ENCODE measurements at regions not wholly inside any gene's neighbourhood (a gene's known extent, or its start where the extent isn't known, plus 50 kb on each side); places are given as distances from the start of the nearest gene placed in this dataset.
A peak's percentile ranks its signal among the peaks of the same experiment; 100 is the strongest.

GRCh38 chr5:54927097-54927746, 58.2 kb downstream of the ESM1 start:
- no peak for DNase-seq

DNA sequence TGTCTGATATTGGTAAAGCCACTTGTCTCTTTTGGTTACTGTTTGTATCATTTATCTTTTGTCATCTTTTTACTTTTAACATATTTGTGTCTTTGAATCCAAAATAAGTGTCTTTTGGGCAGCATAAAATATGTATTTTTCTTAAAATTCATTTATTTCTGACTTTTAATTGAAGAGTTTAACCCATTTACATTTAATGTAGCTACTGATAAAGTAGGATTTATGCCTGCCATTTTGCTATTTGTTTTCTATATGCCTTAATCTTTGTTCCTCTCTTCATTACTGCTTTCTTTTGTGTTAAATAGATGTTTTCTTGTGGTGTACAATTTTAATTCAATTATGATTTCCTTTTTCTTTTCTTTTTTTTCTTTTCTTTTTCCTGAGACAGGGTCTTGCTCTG, 60.9 kb downstream of the ESM1 start:
- DNase-seq = no peak

DNA sequence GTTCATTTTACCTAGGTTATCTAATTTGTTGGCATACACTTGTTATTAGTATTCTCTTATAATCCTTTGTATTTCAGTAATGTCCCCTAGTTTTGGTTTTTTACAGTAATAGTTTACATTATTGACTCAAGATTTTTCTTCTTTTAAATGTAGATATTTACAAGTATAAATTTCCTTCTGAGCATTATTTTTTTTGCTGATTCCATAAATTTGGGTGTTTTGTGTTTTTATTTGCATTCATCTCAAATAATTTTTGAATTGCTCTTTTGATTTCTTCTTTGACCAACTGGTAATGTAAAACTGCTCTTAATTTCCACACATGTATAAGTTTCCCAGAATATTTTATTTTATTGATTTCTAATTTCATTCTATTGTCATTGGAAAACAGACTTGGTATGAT, 68.1 kb downstream of the ESM1 start:
- DNase-seq = no peak

DNA sequence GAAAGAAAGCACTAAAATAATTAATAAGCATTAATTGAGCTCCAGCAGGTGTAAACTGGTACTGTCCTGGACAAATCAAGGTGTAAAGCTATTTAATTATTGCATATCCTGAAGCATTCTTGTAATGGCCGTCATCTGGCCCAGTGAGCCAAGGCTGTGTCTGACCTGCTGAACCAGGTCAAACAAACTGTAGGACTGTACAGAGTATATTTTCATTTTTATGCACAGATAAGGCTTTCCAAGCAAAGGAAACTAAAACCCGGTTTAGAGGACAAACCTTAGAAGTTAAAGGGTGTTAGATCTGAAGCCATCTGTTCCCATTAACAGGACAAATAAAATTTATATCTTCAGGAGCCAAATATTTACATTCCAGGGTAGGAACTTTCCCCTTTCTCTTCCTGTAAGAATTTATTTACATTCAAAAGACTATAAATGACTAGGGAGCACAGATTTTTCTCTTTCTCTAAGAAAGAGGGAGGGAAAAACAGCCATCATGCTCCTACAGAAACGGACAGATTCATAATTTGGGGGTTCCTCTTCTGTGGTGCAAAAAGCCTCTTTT, 69.8 kb downstream of the ESM1 start:
- no peak for DNase-seq

DNA sequence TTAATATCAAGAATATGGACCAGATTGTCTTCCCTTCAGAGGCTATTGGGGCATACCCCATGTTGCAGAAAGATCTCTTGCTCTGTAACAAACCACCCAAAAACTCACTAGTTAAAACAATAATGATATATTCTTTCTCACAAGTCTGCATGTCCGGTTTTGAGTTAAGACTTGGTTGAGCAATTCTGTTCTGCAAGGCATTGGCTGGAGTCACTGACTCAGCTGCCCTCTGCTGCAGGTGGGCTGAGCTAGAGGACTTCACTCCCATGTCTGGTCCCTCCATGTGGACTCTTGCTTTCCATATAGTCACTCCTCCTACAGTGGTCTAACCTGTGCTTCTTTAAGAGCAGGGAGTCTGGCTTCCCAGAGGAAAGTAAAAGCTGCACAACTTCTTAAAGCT, 73.4 kb downstream of the ESM1 start:
- no peak for DNase-seq

DNA sequence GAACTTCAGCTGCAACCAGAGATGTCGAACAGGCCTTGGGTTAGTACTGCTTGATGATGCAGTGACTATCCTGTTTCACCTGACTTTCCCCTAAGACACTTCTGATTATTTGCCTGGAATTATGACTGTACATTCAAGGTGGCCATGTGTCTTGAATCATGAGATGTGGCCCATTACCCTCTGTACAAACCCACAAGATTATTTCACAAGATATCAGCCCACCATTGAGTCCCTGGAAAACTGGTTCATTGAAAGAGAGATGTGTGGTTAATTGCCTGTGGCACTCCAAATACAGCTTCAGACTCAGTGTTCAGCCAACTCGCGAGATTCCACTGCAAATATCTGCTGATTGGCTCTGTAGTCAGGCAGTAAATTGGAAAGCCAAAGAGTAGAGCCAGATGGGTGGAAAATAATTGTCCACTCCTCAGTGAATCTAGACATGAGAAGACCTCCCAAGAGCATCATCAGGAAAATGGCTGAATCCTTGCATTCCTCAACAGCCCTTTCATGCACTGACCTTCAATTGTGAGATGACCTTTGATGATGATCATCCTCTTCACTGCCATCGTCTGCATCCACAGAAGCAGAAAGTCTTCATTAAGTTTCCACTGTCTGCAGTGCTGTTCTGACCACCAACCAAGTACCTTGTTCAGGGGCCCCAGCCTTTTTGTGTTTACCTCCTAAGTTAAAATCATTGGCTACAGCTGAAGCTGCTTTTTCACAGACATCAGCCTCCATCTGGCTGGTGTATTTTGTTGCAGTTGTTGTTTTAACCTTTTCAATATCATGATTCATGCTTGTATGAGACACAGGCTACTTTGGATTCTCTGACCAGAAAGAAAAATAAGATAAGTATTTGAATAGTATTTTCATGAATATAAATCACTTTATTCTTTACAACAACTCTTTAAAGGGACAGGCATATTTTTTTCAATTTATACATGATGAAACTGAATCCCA, 75.2 kb downstream of the ESM1 start:
- DNase-seq = peak; percentile 56

DNA sequence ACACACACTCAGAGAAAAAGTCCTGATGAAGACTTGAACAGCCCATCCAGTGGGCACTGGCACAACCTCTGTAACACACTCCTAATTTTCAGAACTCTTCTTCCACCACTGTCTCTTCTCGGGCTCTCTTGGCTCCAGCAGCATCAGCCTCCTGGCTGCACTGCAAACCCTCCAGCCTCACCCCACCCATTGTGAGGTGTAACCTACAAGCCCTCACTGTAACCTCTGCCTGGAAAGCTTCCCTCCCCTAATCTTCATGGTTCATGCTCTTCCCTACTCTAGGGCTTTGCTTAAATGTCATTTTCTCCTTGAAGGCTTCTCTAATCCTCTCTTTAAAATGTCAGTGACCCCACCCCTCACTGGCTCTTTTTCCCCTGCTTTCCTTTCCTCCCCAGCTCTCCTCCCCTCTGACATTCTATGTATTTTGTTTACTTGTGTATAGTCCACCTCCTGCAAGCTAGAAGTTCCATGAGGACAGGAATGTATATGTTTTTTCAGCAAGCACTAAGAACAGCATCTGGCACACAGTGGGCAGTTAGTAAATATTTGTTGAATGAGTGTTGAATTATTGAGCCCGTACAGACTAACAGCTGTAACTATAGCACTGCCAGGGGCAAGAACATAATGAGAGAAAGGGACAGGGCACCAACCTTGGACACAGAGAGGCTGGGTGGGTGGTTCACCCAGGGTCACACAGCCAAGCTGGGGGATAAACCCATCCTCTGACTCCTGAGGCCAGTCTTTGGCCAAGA, 76.4 kb downstream of the ESM1 start:
- no peak for DNase-seq

GRCh38 chr5:54905942-54906537, 79.4 kb downstream of the ESM1 start:
- DNase-seq = peak; percentile 61

GRCh38 chr5:54905246-54905795, 80.1 kb downstream of the ESM1 start:
- no peak for DNase-seq

GRCh38 chr5:54904425-54904824, 81.0 kb downstream of the ESM1 start:
- DNase-seq = peak; percentile 69

DNA sequence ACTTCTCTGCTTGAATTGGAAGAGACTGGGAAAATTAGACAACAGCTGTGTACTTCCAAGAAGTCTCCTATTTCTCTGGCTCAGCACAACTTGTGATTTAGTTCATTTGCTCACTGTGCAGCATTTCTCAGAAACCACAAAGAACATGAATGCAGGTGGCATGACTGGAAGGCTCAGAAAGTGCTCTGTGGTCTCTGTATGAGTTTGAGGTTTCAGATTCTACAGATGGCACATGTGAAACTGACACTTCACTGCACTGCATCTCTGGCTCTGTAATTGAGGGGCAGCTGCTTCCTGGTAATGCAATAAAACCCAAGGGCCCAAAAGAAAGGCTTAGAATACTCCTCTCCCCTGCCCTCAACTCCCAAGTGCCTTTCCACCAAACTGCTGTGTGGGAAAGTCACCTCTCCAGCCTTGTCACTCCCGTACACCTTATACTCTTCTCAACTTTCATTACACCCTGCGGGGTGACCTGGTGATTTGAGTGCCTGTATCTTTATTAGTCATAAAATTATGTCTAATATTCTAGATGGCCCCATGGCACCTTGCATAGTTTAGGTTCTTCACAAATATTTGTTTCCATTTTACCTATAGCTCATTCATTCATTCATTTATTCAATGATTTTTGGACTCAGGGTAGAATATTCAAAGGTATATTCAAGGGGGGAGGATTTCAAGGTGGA, 82.5 kb downstream of the ESM1 start:
- DNase-seq = peak; percentile 80

DNA sequence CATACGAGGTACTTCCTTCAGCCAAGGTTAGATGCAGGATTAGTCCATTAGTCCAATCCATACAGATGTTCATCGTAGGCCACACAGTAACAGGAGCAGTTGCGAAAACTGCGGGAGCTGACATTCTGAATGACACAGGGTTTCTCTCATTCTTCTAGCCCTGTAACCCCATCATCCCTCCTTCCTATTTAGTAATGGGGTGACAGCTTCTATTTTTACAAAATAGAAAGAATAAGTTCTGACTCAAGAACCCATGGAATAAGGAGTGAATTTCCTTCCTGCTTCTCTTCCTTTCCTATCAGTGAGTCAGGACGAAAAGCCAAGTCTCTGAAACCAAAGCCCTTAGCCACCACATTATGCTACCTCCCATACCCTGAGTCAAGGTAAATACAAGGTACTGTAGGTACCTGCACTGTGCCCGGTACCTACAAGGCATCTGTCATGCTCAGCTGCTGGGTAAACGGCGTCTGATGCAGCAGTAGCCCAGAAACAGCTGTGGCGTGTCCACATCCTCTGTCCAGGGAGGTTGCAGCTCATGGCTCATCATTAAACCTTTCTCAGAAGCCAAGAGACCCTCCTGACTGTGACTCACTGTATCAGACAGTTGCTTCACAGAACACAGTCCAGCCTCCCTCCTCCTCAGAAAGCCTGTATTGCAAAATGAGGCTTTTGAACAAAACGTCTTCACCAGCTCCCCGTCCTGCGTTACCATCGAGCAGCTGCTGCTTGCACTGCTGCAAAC, 84.2 kb downstream of the ESM1 start:
- peak; percentile 65 for DNase-seq

DNA sequence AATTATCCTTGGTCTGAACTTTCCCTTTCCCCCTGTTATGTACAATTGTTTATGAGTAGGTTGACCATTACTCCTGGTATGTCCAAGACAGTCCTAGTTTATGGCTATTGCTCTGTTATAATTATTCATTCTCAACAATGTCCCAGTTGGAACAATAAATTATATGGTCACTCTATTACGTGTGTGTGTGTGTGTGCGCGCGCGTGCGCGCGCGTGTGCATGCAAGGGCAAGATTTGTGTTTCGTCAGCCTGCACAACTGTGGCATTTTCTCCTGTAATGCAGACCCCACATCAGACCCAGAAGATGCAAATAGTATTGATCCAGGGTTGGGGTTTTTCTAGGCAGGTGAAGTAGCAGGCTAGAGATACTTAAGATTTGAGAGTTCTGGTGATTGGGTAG, 88.4 kb downstream of the ESM1 start:
- DNase-seq = no peak

- peak; percentile 60 for DNase-seq
Observed at GRCh38 chr5:54895816-54896341, 89.5 kb downstream of the ESM1 start.

DNA sequence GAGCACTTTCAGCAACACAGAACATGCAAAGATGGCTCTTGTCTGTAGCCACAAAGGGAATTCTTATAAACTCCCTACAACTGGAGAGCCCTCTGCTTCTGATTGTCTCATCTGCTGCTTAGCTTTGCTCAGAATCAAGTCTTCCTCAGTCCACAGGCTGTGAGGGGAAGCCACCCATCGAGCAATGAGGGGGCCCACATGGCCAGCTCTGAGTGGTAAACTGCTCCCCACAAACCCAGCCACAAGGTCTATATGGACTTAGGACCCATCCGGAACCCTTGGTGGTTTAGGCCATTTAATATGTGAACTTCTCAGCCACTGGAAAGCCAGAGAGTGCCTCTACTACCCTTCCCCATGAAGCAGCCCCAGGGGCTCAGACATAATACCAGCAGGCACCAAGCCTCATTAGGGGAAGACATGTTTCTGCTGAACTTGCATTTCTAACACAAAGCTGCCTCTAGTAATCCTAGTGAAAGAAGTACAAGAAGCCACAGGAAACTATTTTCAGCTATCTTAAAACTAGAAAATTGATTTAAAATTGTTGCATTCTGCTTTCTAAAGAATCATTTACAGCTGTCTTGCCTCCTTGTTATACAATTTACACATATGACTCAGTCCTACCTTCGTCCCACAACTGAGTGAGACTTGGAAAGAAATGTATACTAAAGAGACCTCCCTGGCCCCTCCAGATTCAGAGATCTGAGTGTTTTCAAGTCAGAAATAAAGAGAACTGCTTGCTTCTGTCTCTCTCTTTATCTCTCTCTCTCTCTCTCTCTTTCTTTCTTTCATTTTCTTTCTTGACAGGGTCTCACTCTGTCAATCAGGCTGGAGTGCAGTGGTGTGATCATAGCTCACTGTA, 90.2 kb downstream of the ESM1 start:
- DNase-seq = no peak

DNA sequence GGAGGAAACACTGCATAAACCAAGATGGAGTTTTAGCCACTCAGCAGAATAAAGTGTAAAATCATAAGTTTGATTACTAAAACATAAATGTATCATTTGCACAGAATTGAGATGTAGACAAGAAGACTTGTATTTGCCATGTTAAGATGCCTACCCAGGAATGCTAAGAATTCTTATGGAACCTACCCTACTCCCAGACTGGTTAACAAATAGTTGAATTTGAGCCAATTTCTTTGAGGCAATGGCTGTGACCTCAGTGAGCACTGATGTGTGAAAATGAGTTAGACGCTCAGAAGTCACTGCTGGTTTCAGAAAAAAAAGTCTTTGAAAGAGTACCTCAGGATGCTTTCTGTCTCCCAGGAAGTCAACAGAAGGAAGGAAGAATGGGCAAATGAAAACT, 95.6 kb downstream of the ESM1 start:
- DNase-seq = peak; percentile 88

GRCh38 chr5:54887663-54888062, 97.7 kb downstream of the ESM1 start:
- DNase-seq = no peak

GRCh38 chr5:54886866-54887265, 98.5 kb downstream of the ESM1 start:
- DNase-seq = no peak

GRCh38 chr5:54885636-54886035, 99.8 kb downstream of the ESM1 start:
- no peak for DNase-seq

DNA sequence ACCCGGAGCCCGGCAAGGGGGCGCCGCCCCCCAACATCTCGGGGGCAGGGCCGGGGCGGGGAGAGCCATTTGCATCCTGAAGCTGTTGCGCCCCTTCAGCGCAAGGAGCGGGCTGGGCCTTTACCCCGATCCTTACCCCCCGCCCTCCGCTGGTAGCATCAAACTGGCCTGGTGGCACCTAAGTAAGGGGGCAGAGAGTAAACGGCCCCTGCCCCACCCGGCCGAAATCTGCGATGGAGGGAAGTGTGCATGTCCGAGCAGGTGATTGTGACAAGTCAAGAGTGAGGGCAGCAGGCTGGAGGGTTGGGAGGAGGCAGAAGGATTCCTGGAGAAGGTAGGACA, 101.2 kb downstream of the ESM1 start:
- DNase-seq = no peak
